ENCODE measurements at regions not wholly inside any gene's neighbourhood (a gene's known extent, or its start where the extent isn't known, plus 50 kb on each side); places are given as distances from the start of the nearest gene placed in this dataset.

GRCh38 chr15:98187549-98187948, 227.0 kb downstream of the ARRDC4 start:
- ATAC-seq (replicated peaks; ENCODE audit: extremely low read depth, poor library complexity, severe bottlenecking): no peak

DNA sequence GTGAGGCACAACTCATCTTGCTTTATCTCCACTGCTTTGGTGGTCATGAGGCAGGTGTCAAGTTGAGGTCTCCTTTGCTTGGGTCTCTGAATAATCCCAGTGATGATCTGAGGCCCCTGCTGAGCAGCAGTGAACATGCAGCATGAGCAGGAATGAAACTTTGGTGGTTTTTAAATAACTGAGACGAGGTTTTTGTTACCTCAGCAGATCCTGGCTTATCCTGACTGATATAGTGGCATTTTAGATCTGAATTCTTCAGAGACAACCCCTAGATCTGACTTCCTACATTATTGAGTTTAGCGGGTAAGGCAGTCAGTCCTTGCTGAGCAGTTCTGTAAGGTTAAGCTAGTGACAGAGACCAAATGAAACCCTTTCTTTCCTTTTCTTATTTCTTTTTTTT, 230.4 kb downstream of the ARRDC4 start:
- no peaks in the 10 kb centered on the region for H3K4me1 Mint-ChIP-seq
- no peaks in the 10 kb centered on the region for H3K9me3 Mint-ChIP-seq
- DNase-seq (ENCODE audit: low spot score in 2 of 2): no peak
- no peaks in the 10 kb centered on the region for H3K27me3 Mint-ChIP-seq
- no peak overlapping the region for H3K27ac Mint-ChIP-seq (ENCODE audit: low read depth)
- no peak for ATAC-seq (replicated peaks; ENCODE audit: extremely low read depth, poor library complexity, severe bottlenecking)
- H3K4me3 Mint-ChIP-seq: no peak overlapping the region
- no peaks in the 10 kb centered on the region for H3K36me3 Mint-ChIP-seq (ENCODE audit: insufficient read depth)

More at GRCh38 chr15:98187549-98187948, 227.0 kb downstream of the ARRDC4 start:
- no peak overlapping the region for H3K27ac Mint-ChIP-seq (ENCODE audit: low read depth)
- H3K4me1 Mint-ChIP-seq: no peaks in the 10 kb centered on the region
- no peak for DNase-seq (ENCODE audit: low spot score in 2 of 2)
- H3K4me3 Mint-ChIP-seq: no peak overlapping the region
- no peaks in the 10 kb centered on the region for H3K9me3 Mint-ChIP-seq
- no peaks in the 10 kb centered on the region for H3K36me3 Mint-ChIP-seq (ENCODE audit: insufficient read depth)
- no peaks in the 10 kb centered on the region for H3K27me3 Mint-ChIP-seq

- H3K9me3 Mint-ChIP-seq: no peaks in the 10 kb centered on the region
- no peak for DNase-seq (ENCODE audit: low spot score in 2 of 2)
- ATAC-seq (replicated peaks; ENCODE audit: extremely low read depth, poor library complexity, severe bottlenecking): no peak
- no peaks in the 10 kb centered on the region for H3K36me3 Mint-ChIP-seq (ENCODE audit: insufficient read depth)
- no peaks in the 10 kb centered on the region for H3K4me1 Mint-ChIP-seq
- no peak overlapping the region for H3K27ac Mint-ChIP-seq (ENCODE audit: low read depth)
- H3K27me3 Mint-ChIP-seq: no peaks in the 10 kb centered on the region
- H3K4me3 Mint-ChIP-seq: no peak overlapping the region
Observed at GRCh38 chr15:98195796-98196195, 235.3 kb downstream of the ARRDC4 start.

DNA sequence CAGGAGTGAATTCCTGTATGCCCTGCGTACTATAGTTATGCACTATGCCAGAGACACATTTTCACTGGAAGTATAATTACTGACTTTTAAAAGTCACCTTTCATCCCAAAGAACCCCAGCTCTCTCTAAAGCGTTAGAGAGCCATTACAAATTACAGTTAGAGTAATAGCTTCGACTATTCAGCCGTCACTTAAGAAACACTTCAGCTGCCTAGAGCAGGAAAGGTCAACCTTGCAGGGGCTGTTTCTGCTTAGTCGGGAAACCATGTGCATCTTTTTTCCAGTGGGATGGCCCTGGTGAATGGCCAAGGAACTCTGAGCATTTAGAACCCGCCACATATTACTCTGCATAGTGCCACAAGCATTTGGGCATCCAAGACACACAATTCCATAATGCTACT, 235.9 kb downstream of the ARRDC4 start:
- no peak for DNase-seq (ENCODE audit: low spot score in 2 of 2)
- ATAC-seq (replicated peaks; ENCODE audit: extremely low read depth, poor library complexity, severe bottlenecking): no peak
- Mint-ChIP-seq H3K27ac (ENCODE audit: low read depth) (no peak overlapping the region), H3K4me1 (no peaks in the 10 kb centered on the region), H3K9me3 (no peaks in the 10 kb centered on the region), H3K36me3 (ENCODE audit: insufficient read depth) (no peaks in the 10 kb centered on the region), H3K4me3 (no peak overlapping the region), H3K27me3 (no peaks in the 10 kb centered on the region)

DNA sequence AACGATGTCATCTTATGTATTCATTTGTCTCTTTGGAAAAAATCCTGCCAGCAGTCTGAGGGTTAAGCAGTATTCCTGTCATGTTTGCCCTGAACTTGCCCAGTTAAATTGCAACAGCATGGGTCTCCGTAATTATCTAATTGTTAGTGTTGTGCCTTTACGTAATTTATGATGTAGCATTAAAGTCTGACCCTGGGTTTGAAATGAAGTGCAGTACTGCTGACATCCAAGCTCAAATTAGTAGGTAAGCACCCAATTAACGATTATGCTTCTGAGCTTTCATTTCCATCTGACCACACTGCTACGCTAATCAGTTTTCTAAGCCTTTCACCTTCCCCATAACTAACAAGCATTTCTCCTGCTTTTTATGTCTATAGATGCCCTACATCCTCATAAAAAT, 241.8 kb downstream of the ARRDC4 start:
- Mint-ChIP-seq H3K27me3 (no peaks in the 10 kb centered on the region), H3K4me1 (no peaks in the 10 kb centered on the region), H3K9me3 (peaks cover 6% of the 10 kb centered on the region), H3K36me3 (ENCODE audit: insufficient read depth) (peaks cover 2% of the 10 kb centered on the region), H3K4me3 (no peak overlapping the region), H3K27ac (ENCODE audit: low read depth) (no peak overlapping the region)
- ATAC-seq (replicated peaks; ENCODE audit: extremely low read depth, poor library complexity, severe bottlenecking) (no peak), DNase-seq (ENCODE audit: low spot score in 2 of 2) (no peak)

DNA sequence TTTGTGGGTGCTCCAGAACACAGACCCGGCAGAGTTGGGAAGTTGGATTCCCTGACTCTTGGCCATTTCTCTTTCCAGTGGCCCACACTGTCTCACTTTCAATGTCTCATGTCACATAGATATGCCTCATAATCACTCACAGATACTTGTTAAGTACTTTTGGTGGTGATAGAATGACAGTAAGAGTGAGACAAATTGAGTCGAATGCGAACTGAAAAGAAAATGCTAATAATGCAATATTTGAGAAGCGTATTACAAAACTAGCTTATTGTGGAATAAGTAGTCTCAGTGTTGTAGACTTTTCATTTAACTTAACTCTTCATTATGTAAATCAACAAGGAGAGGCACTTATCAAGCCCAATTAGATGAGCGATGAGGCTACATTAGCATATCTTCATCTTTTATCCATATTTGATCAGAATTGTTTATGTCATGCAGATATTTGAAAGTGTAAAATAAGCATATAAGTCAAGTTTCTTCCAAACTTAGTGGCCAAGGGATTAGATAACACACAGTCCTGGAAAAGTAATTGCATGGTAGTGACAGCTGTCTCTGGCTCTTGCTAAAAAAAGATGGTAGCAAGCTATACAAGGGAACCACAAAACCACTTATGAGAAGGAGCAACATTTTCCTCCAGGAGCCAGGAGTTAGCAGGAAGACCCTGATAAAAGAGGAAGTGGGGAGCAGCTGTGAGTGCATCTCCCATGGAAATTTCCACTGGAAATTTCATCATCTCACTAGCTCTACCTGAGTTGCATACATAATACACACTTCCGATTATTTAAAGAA, 243.6 kb downstream of the ARRDC4 start:
- H3K9me3 Mint-ChIP-seq: peaks cover 6% of the 10 kb centered on the region
- H3K27ac Mint-ChIP-seq (ENCODE audit: low read depth): no peak overlapping the region
- ATAC-seq (replicated peaks; ENCODE audit: extremely low read depth, poor library complexity, severe bottlenecking) (no peak), DNase-seq (ENCODE audit: low spot score in 2 of 2) (no peak)
- no peak overlapping the region for H3K4me3 Mint-ChIP-seq
- H3K36me3 Mint-ChIP-seq (ENCODE audit: insufficient read depth): peaks cover 2% of the 10 kb centered on the region
- no peaks in the 10 kb centered on the region for H3K27me3 Mint-ChIP-seq
- no peaks in the 10 kb centered on the region for H3K4me1 Mint-ChIP-seq

GRCh38 chr15:98207928-98208327, 247.4 kb downstream of the ARRDC4 start:
- DNase-seq (ENCODE audit: low spot score in 2 of 2) (no peak), ATAC-seq (replicated peaks; ENCODE audit: extremely low read depth, poor library complexity, severe bottlenecking) (no peak)
- Mint-ChIP-seq H3K27me3 (no peaks in the 10 kb centered on the region), H3K4me1 (no peaks in the 10 kb centered on the region), H3K27ac (ENCODE audit: low read depth) (no peak overlapping the region), H3K36me3 (ENCODE audit: insufficient read depth) (no peaks in the 10 kb centered on the region), H3K4me3 (no peak overlapping the region), H3K9me3 (peaks cover 11% of the 10 kb centered on the region)

GRCh38 chr15:98213346-98213979, 253.0 kb downstream of the ARRDC4 start:
- H3K27ac Mint-ChIP-seq (ENCODE audit: low read depth): no peak overlapping the region
- no peaks in the 10 kb centered on the region for H3K4me1 Mint-ChIP-seq
- peaks cover 5% of the 10 kb centered on the region for H3K9me3 Mint-ChIP-seq
- H3K36me3 Mint-ChIP-seq (ENCODE audit: insufficient read depth): no peaks in the 10 kb centered on the region
- H3K27me3 Mint-ChIP-seq: no peaks in the 10 kb centered on the region
- no peak overlapping the region for H3K4me3 Mint-ChIP-seq
- DNase-seq (ENCODE audit: low spot score in 2 of 2) (no peak), ATAC-seq (replicated peaks; ENCODE audit: extremely low read depth, poor library complexity, severe bottlenecking) (no peak)

GRCh38 chr15:98216166-98216565, 255.7 kb downstream of the ARRDC4 start:
- no peak overlapping the region for H3K4me3 Mint-ChIP-seq
- peaks cover 3% of the 10 kb centered on the region for H3K9me3 Mint-ChIP-seq
- H3K27ac Mint-ChIP-seq (ENCODE audit: low read depth): no peak overlapping the region
- DNase-seq (ENCODE audit: low spot score in 2 of 2) (no peak), ATAC-seq (replicated peaks; ENCODE audit: extremely low read depth, poor library complexity, severe bottlenecking) (no peak)
- no peaks in the 10 kb centered on the region for H3K4me1 Mint-ChIP-seq
- no peaks in the 10 kb centered on the region for H3K36me3 Mint-ChIP-seq (ENCODE audit: insufficient read depth)
- no peaks in the 10 kb centered on the region for H3K27me3 Mint-ChIP-seq

- no peak for DNase-seq (ENCODE audit: low spot score in 2 of 2)
- Mint-ChIP-seq H3K4me3 (no peak overlapping the region), H3K27ac (ENCODE audit: low read depth) (no peak overlapping the region), H3K27me3 (no peaks in the 10 kb centered on the region), H3K4me1 (no peaks in the 10 kb centered on the region), H3K9me3 (peaks cover 5% of the 10 kb centered on the region), H3K36me3 (ENCODE audit: insufficient read depth) (no peaks in the 10 kb centered on the region)
- ATAC-seq (replicated peaks; ENCODE audit: extremely low read depth, poor library complexity, severe bottlenecking): no peak
Observed at GRCh38 chr15:98217356-98217755, 256.9 kb downstream of the ARRDC4 start.

- Mint-ChIP-seq H3K9me3 (peaks cover 5% of the 10 kb centered on the region), H3K27me3 (no peaks in the 10 kb centered on the region)
- ATAC-seq (replicated peaks; ENCODE audit: extremely low read depth, poor library complexity, severe bottlenecking): no peak
Observed at GRCh38 chr15:98221144-98221543, 260.6 kb downstream of the ARRDC4 start.

GRCh38 chr15:98221577-98221976, 261.1 kb downstream of the ARRDC4 start:
- no peak overlapping the region for H3K4me3 Mint-ChIP-seq

More at GRCh38 chr15:98221144-98221543, 260.6 kb downstream of the ARRDC4 start:
- no peak for DNase-seq (ENCODE audit: low spot score in 2 of 2)
- no peaks in the 10 kb centered on the region for H3K36me3 Mint-ChIP-seq (ENCODE audit: insufficient read depth)
- H3K4me1 Mint-ChIP-seq: no peaks in the 10 kb centered on the region
- H3K27ac Mint-ChIP-seq (ENCODE audit: low read depth): no peak overlapping the region
- H3K4me3 Mint-ChIP-seq: no peak overlapping the region

DNA sequence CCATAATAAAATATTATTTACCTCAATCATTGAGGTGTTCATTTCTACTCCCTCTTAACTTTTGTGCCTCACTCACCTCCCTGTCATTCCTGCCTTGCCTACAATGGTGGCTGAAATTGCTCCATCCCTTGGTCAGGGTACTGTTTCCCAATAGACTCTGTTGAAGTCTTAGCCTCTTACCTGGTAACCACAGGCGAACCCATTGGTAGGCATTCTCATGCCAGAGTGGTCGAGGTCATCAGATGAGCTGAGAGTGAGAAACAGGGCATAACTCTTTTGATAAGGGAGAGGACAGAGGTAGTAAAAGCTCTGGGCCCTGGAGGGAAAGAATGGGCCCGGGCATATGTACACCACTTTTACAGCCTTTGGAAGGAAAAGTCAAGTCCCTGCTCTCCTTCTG, 265.6 kb downstream of the ARRDC4 start:
- DNase-seq (ENCODE audit: low spot score in 2 of 2) (no peak), ATAC-seq (replicated peaks; ENCODE audit: extremely low read depth, poor library complexity, severe bottlenecking) (no peak)
- H3K9me3 Mint-ChIP-seq: peaks cover 2% of the 10 kb centered on the region
- H3K36me3 Mint-ChIP-seq (ENCODE audit: insufficient read depth): no peaks in the 10 kb centered on the region
- no peaks in the 10 kb centered on the region for H3K4me1 Mint-ChIP-seq
- no peaks in the 10 kb centered on the region for H3K27me3 Mint-ChIP-seq
- no peak overlapping the region for H3K27ac Mint-ChIP-seq (ENCODE audit: low read depth)
- H3K4me3 Mint-ChIP-seq: no peak overlapping the region

More at GRCh38 chr15:98221577-98221976, 261.1 kb downstream of the ARRDC4 start:
- no peaks in the 10 kb centered on the region for H3K4me1 Mint-ChIP-seq
- no peaks in the 10 kb centered on the region for H3K36me3 Mint-ChIP-seq (ENCODE audit: insufficient read depth)
- DNase-seq (ENCODE audit: low spot score in 2 of 2) (no peak), ATAC-seq (replicated peaks; ENCODE audit: extremely low read depth, poor library complexity, severe bottlenecking) (no peak)
- peaks cover 5% of the 10 kb centered on the region for H3K9me3 Mint-ChIP-seq
- H3K27me3 Mint-ChIP-seq: no peaks in the 10 kb centered on the region
- no peak overlapping the region for H3K27ac Mint-ChIP-seq (ENCODE audit: low read depth)
